Right hindlimb (tissue), 1 donor: ENCODE measurements at regions not wholly inside any gene's neighbourhood (a gene's known extent, or its start where the extent isn't known, plus 50 kb on each side); places are given as distances from the start of the nearest gene placed in this dataset.

ENCODE experiments used
- DNase-seq: peaks from one replicate; pipeline ENCODE4 v3.0.0-alpha.2; 2018

GRCh38 chr2:196249860-196250259 is 78.5 kb upstream of the STK17B start:
- no peak for DNase-seq

DNA sequence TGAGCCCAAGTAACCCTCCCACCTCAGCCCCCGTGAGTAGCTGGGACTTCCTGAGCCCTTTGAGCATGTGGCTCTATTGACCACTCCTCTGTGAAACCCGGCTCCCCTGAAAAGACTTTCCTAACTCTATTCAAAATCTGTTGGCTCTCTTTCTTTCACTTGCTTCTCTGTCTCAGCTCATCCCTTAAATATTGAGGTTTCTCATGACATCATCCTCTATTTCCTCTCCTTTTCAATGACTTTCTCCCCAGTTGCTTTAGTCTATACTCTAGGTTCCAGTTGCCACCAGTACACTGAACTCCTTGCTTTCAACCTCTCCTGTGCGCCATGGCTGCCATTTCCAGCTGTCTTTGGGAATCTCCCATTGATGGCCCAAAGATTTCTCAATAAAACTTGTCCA is 79.8 kb upstream of the STK17B start:
- DNase-seq, result no peak

DNA sequence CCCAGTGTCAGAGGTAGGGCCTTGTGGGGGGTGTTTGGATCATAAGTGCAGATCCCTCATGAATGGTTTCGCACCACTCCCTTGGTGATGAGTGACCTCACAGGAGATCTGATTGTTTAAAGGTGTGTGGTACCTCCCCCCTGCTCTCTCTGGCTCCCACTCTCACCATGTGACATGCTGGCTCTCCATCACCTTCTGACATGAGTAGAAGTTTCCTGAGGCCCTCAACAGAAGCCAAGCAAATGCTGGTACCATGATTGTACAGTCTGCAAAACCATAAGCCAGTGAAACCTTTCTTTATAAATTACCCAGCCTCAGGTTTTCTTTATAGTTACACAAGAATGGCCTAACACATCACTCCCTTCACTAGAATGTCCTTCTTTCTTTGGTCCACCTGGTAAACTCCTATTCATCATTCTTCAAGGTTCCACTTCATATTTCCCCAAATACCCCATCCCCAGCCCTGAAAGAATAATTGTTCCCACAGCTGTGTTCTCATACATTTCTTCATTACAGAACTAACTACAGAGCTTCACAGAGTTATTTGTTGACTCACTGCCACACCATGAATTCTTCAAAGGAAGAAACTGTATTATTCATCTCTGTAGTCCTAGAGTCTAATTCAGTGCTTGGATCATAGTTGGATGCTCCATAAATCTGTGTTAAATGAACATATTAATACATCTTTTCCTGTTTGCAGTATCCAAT is 81.2 kb upstream of the STK17B start:
- no peak for DNase-seq

DNA sequence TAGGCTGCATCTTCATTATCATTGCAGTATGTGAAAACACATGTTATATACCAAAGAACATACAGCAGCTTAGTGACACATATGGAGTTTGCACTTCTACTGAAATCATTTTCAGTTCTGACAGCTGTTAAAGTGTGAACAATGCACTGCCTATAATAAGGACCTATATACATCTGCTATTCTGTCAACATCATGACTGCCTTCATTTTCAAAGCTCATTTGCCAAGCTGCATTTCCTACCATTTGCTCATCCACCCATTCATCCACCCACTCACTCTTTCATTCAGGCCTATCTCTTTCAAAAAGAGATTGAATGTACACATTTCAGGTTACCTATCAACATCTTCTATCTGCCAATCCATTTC is 81.7 kb upstream of the STK17B start:
- DNase-seq, result no peak

DNA sequence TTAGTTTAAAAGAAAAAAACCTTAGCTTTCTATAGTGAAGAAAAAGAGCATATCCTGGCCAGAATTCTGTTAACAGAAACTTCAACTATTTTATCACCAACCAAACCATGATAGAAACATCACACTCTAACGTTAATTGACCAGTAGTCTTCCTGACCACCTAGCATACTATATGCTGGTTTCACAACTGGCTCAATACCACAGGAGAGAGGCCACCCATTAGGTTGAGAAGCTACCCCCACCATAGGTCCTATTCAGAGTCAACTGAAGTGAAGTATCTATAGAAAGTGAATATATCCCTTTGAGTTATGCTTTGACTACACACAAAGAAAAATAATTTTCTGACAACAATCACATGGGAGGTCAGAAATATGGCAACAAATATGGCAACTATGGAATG is 85.2 kb upstream of the STK17B start:
- no peak for DNase-seq

GRCh38 chr2:196257086-196257485 is 85.7 kb upstream of the STK17B start:
- DNase-seq, result no peak

DNA sequence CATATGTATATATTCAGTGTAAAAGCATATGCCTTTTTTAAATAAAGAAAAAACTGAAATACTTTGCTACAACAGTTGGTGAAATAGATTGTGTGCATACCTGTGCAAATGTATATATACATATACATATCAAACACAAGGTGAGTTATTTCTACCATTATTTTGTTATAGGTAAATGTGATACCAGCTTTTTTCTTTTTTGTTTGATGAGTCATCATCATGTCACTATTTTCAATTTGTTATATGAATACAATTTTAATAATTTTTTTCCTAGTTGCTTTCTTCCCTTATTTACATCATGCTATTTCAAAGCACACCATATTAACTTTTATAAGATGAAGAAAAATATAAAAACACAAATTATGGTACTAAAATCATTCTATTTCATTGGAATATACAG is 87.0 kb upstream of the STK17B start:
- DNase-seq, result no peak

GRCh38 chr2:196259507-196260481 is 88.4 kb upstream of the STK17B start:
- DNase-seq, result no peak

DNA sequence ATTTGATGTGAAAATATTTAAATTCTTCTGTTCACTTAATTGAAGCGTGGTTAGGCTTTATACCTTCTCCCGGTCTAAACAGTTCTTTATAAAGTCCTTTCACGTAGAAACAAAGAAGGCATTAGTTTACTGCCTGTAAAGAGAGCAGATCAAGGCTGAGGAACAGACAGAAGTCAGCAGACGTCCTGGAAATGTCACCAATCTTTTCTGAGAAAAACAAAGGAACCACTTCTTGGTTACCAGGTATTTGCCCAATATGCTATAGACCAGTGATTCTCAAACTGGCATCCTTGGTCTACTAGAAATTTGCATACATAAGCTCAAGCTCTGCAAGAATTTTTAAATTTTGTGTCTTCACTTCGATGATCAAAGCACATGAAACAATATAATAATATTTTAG is 89.2 kb upstream of the STK17B start:
- DNase-seq, result no peak

- DNase-seq, result no peak
These were observed 91.2 kb upstream of the STK17B start for GRCh38 chr2:196262606-196263005.

GRCh38 chr2:196263181-196263747 is 91.9 kb upstream of the STK17B start:
- DNase-seq, result no peak

GRCh38 chr2:196266351-196266750 is 95.0 kb upstream of the STK17B start:
- DNase-seq, result no peak

DNA sequence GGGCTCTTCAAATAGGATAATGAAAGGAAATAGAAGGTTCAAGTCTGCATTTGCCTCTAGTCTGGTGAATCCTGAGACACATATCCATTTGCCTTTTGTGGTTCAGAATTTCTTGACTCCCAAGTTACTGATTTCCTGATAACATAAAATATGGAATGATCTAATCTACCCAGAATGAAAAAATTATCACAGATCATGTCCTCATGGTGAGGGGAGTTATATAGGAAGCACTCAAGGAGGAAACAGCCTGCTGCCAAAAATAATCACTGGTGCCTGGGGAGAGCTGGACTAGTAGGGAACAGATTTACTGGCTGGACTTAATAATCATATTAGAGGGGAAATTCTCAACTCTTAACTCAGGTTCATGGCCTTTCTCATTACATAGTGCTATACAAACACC is 95.5 kb upstream of the STK17B start:
- DNase-seq, result no peak

DNA sequence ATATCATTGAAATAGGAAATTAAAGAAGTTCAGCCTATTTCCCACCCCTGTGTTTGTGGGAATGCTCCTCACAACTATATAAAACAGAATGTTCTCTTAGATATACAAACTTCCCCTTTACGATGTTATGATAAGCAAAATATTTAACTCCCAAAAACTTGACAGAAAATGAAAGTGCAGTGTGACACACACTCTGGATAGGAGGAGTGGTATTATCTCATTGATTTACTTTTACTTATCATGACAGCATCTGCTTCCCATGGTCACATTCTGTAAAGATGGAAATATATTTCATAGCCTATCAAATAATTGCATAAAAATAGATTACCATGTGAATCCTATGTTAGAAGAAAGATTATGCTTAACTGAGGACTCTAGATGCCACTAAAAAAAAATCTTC is 96.6 kb upstream of the STK17B start:
- DNase-seq, result no peak

DNA sequence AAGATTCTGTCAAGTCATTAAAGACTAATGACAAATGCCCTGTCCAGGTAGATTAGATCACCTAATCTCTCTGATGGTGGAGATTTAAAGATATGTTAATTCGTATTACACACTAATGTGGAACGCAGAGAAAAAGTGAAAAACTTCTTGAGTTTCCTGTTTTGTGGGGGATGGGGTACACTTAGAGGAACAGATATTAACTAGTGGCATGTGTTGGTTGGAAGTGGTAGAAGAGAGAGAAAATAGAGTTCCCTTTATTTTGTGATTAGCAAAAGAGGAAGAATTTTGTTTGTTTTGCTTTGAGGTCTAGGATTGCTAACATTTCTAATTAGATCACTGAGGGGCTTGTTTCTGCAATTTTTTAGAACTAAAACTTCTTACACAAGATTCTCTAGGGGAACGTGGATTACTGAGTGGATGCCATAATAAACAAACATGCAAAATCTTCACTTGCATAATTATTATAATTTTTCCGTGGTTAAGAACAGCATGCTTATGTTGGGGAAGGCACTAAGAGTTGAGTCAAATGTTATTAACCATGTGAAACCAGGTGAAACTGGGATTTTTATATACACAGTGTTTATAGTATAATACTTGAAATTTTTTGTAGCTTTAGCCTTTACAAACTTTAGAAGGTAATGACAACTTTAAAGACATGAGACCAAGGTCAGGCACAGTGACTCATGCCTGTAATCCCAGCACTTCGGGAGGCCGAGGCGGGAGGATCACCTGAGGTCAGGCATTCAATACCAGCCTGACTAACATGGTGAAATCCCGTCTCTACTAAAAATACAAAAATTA is 97.4 kb upstream of the STK17B start:
- no peak for DNase-seq

DNA sequence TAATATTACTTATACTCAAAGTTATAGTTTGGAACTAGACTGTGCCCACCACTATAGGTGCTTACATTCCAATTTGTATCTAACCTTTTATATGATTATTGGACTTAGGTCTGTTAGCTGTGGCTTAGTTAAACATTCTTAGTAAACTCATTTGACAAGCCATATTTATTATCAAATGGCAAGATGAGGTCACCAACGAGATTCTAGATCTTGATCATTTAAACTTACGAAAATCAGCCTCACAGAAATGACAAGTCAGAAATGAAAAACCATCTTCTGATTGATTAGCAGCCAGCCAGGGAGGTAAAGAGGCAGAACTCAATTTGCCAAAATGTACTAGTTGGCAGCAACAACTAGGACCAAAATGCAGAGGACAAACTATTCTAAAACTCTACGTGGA is 100.4 kb upstream of the STK17B start:
- no peak for DNase-seq

- no peak for DNase-seq
These were observed 103.0 kb upstream of the STK17B start for GRCh38 chr2:196274387-196274809.

DNA sequence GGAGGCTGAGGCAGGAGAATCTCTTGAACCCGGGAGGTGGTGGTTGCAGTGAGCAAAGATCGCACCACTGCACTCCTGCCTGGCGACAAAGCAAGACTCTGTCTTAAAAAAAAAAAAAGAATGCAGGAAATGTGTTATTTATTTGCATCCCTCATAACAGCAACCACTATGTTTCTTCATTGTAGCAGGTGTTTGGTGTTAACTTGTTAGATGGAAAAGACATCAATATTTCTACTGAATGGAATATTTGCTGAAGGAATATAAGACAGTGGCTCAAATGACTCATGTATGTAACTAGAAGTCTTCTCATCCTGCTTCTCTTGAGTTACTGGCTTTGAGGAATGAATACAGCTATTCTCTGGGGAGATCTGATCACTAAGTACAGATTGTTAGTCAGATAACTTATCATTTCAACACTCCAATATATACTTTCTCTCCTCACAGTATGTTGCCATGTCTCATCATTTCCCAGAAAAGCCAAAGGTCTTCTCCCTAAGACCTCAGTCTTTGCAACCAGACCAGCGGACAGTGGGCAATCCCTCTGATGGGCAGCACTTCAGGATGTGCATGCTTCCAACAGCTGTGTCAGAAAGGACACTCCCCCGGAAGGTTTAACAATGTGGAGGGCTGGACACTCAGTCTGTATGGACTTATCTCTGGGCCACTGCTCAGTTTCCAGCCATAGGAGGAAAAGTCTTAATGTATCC is 104.4 kb upstream of the STK17B start:
- no peak for DNase-seq

DNA sequence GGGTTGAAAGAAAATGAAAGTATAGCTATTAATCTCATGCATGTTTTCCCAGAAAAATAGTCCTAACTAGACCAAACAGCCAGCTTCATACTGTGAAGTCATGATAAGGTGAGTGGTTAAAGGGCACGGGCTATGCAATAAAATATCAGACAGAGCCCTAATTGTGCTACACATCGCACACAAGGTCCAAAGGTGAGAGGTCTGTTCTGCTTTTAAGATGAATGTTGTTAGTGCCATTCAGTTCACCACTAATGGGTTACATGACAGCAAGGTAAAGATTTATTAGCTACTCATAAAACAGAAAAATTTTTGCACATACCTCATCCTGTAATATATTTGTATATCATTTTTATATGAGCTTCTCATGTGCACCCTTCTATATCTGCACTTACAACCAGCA is 105.0 kb upstream of the STK17B start:
- DNase-seq, result no peak

DNA sequence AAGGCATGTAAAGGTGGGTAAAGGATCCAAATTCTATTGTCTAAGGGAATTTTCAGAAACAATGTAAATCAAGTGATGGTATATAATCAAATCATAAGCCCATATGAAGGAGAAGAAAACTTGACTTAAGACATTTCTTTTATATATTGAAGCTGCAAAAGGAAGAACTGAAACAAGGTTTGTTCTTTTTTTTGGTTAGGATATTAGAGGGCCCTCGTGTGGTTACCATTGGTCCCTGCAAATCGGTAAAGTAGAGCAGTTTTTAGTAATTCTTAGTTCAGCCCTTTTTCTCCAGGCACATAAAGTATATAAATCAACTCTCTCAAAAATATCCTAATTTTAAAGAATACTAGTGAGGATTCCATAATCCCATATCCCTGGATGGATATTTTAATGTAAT is 105.6 kb upstream of the STK17B start:
- no peak for DNase-seq

- DNase-seq, result no peak
These were observed 107.1 kb upstream of the STK17B start for GRCh38 chr2:196278491-196278911.

GRCh38 chr2:196279541-196279940 is 108.2 kb upstream of the STK17B start:
- no peak for DNase-seq
